NOMO-1 treated with dmso at 0.1 percent for 144 hours (cell line): ENCODE measurements at regions not wholly inside any gene's neighbourhood (a gene's known extent, or its start where the extent isn't known, plus 50 kb on each side); places are given as distances from the start of the nearest gene placed in this dataset.

Experiments
- DNase-seq: peaks from one replicate; lab custom pipeline; 2025; ENCODE audit not compliant: unreplicated experiment; lab: John Stamatoyannopoulos, UW

DNA sequence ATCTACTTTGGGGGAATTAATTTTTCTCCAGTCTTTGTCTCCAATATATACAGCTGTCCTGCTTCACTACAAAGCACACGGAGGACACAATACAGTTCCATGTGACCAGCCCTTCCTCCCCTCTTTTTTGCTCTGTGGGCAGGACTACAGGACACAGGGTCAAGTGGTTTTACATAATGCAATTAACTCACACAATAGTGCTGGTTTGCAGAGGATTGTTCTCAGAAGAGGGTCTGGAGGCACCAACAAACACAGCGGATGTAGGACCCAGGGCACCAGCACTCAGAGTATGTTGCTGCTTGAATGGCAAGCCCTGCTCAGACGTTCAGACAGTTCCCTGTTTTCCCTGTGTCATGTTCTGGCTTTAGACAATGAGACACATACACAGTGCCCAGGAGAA is 52.0 kb upstream of the NPTX2 start:
- no peak for DNase-seq

DNA sequence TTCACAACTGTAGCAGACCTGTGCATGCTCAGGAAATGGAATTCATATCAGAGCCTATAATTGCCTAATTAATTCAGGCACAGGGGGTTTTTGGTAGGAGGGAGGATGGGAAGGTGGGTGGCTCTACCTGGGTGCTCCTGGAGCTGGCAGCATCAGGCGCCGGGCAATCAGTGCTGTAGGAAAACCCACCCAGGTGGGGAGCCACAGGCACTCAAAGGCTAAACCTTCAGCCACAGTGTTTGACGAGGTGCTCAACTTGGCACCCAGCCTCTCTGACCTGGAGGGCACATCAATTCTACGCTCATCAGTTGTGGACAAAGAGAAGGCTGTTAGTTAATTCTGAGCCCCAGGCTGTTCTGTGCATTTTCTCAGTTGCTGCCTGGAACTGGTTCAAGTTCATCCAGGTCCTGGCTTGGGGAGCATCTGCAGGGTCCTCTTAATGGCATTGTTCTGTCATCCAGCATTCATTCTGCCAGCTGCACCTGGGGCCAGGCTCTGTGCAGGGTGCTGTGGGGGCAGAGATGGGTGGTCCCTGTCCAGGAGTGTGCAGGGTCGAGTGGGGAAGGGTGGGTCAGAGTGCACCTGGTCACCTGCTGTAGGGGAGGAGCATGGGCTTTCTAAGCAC is 54.1 kb upstream of the NPTX2 start:
- DNase-seq, result no peak

GRCh38 chr7:98562381-98562823 is 54.7 kb upstream of the NPTX2 start:
- DNase-seq, result no peak

GRCh38 chr7:98559958-98560357 is 57.1 kb upstream of the NPTX2 start:
- DNase-seq, result no peak

DNA sequence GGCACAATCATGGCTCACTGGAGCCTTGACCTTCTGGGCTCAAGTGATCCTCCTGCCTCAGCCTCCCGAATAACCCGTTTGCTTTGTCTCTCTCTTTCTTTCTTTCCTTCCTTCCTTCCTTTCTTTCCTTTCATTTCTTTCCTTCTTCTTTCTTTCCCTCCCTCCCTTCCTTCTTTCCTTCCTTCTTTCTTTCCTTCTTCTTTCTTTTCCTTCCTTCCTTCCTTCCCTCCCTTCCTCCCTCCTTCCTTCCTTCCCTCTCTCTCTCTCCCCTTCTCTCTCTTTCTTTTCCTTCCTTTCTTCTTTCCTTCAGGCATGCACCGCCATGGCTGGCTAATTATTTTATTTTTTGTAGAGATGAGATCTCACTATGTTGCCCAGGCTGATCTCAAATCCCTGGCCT is 57.9 kb upstream of the NPTX2 start:
- DNase-seq, result no peak

DNA sequence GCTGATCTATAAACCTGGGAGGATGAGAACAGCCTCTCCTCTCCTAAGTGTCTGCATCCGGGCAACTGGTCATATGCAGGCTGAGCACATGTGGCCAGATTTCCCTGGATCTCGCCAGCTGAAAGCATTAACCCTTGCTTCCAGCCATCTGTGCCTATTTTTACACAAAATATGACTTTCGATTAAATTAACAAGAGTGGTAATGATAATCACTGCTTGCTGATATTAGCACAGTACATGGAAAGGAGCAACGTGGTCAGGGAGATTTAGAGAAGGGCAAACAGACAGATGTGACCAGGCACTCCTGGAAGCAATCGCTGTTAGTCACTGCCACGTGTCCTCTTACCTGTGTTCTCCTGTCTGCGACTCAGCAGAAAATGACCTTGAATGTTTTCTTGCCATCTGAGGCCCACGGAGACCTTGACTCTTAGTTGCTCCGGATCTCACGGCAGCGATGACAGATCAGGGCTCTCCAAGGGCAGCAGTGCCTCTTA is 59.5 kb upstream of the NPTX2 start:
- no peak for DNase-seq

- DNase-seq, result no peak
These were observed 60.8 kb upstream of the NPTX2 start for GRCh38 chr7:98556288-98556687.

- DNase-seq, result no peak
These were observed 61.7 kb upstream of the NPTX2 start for GRCh38 chr7:98555403-98555802.

DNA sequence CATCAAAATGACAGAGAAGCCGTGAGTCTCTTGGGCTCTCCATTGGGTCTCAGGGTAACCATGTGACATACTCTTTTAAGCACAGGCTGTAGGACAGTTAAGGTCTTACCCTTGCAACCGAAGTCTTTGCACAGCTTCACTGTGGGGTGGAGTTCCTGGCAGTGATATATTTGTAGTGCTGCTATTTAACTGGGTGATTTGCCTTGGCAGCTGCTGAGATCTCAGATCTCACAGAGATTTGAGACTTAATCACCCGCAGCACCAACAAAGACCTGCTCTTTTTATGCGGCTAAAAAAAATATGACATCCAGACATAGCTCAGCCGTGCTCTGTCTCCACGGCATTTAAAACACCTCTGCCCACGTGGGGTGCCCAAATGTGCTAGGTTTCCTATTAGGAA is 63.4 kb upstream of the NPTX2 start:
- no peak for DNase-seq

GRCh38 chr7:98551611-98552273 is 65.3 kb upstream of the NPTX2 start:
- no peak for DNase-seq

DNA sequence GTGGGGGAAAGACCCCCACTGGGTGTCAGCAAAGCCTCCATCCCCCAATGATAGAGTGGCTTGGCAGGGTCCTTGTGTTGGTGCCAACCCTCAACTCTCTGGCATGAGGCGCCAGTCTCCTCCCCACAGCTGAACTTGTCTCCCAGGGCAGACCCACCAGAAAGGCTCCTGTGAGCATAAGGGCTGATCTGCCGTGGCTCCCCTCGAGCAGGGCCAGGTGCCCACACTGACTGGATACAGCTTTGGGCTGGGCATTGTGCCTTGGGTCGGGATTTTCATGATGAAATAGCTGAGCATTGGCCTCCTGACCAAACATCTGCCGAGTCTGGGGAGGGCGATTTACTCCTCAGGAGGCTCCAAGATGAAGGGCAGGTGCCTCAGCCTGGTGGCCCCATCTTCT is 68.1 kb upstream of the NPTX2 start:
- DNase-seq, result no peak

GRCh38 chr7:98548370-98548769 is 68.7 kb upstream of the NPTX2 start:
- no peak for DNase-seq

DNA sequence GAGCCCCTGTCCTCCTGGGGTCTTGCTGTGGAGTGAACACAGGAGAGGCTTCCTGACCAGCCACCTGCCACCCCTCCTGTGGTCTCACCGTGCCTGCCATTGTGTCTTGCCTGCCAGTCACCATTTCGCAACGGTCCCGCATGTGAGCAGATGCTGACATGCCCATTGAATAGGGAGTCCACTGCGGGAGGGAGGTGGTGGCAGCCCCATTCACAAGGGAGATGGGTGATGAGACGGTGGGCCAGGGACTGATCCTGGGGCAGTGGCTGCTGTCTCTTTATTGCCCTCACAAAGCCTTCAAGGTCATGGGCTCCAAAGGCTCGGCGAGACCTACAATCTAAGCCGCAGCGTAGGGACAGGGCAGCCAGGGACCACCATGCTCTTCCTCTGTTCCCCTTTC is 76.0 kb upstream of the NPTX2 start:
- DNase-seq, result no peak

GRCh38 chr7:98539865-98540264 is 77.2 kb upstream of the NPTX2 start:
- no peak for DNase-seq

GRCh38 chr7:98536803-98537202 is 80.3 kb upstream of the NPTX2 start:
- no peak for DNase-seq

- no peak for DNase-seq
These were observed 82.6 kb upstream of the NPTX2 start for GRCh38 chr7:98534493-98534892.

DNA sequence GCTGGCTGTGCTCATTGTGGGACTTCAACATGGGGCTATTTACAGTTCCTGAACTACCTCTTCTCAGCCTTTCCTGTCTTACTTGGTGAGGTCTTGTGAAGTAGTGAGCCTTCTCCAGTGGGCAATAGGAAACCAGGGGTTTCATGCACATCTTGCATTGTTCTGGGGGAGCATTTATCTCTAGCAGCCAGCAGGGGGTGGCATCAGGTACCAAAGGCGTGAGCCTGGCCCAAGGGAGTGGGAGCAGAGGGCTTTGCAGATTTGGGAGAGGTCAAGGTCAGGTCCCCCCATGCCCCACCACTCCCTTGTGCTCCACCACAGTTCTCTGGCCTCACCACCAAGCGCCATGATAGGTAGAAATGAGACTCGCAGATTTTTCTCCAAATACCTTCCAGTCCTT is 85.4 kb upstream of the NPTX2 start:
- DNase-seq, result no peak

GRCh38 chr7:98528079-98528478 is 89.0 kb upstream of the NPTX2 start:
- no peak for DNase-seq

DNA sequence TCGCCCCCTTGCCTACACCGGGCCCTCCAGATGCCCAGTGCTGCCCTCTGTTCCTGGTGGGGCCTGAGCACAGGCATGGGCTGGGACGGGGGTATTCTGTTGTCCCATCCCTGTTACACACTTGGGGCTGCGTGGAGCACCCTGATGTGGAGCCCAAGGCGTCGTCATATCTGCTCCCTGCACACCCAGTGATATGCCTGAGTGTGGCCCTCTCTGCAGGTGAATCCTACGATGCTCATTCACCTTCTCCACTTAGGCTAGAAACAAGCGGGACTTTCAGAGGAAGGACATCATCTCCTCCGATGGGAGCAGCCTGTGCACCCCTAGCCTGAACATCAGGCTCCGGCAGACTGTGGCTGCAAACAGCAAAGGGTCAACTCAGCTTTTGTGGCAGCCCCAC is 91.0 kb upstream of the NPTX2 start:
- no peak for DNase-seq

GRCh38 chr7:98521089-98521692 is 95.9 kb upstream of the NPTX2 start:
- no peak for DNase-seq

DNA sequence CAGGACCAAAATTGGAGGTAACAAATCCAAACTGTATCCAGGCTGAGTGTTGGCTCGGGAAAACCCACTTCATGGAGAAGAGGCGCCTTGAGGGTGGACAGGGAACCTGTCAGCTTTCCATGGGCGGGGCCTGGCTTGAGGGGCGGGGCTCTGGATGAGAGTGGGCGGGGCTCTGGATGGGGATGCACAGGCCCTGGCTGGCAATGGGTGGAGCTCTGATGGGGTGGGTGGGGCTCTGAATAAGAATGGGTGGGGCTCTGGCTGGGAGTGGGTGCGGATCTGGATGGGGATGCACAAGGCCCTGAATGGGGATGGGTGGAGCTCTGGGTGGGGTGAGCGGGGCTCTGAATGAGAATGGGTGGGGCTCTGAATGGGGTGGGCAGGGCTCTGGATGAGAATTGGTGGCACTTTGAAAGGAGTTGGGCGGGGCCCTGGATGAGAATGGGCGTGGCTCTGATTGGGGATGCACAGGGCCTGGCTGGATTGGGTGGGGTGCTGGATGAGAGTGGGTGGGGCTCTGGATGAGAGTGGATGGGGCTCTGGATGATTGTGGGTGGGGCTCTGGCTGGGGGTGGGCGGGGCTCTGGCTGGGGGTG is 96.6 kb upstream of the NPTX2 start:
- no peak for DNase-seq
